Ovary (tissue), 3 donors: ENCODE measurements at regions not wholly inside any gene's neighbourhood (a gene's known extent, or its start where the extent isn't known, plus 50 kb on each side); places are given as distances from the start of the nearest gene placed in this dataset.

Experiments used
- EP300 ChIP-seq: sonication (generic); formaldehyde crosslinking; IDR thresholded peaks from one replicate; pipeline ENCODE4 v1.6.1; 2017; ENCODE audit warnings: antibody characterized with exemption
- POLR2A ChIP-seq: fragments of 450-650 bp; IDR thresholded peaks from one replicate; pipeline ENCODE4 v1.6.1; 2017; ENCODE audit warnings: antibody characterized with exemption, mild to moderate bottlenecking, moderate library complexity
- TF ChIP-seq, protein P1 (sequence below), 3 donors: fragments of 450-650 bp in 2 of 3; fragments of 200-600 bp in 1 of 3; IDR thresholded peaks; one replicate each; pipeline versions ENCODE4 v1.5.1 to v1.8.0; 2016 to 2022; ENCODE audit warnings: antibody characterized with exemption in 3 of 3, mild to moderate bottlenecking in 1 of 3
- donor health status: DM: no; HTN: no; CAD: no.

GRCh38 chrX:25241461-25241860 lies 225.7 kb upstream of the ARX start:
- no peak for TF ChIP-seq POLR2A
- TF ChIP-seq, protein P1, sequence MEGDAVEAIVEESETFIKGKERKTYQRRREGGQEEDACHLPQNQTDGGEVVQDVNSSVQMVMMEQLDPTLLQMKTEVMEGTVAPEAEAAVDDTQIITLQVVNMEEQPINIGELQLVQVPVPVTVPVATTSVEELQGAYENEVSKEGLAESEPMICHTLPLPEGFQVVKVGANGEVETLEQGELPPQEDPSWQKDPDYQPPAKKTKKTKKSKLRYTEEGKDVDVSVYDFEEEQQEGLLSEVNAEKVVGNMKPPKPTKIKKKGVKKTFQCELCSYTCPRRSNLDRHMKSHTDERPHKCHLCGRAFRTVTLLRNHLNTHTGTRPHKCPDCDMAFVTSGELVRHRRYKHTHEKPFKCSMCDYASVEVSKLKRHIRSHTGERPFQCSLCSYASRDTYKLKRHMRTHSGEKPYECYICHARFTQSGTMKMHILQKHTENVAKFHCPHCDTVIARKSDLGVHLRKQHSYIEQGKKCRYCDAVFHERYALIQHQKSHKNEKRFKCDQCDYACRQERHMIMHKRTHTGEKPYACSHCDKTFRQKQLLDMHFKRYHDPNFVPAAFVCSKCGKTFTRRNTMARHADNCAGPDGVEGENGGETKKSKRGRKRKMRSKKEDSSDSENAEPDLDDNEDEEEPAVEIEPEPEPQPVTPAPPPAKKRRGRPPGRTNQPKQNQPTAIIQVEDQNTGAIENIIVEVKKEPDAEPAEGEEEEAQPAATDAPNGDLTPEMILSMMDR (IDR thresholded peaks at IDR 0.05) = no peak
- TF ChIP-seq EP300 = no peak
